Activated CD8-positive, alpha-beta T cell treated with anti-CD3 and anti-CD28 coated beads, Interleukin-2, amount 10 ng/mL, durations not matched to agents 7 days and 5 days (primary cell): ENCODE measurements at regions not wholly inside any gene's neighbourhood (a gene's known extent, or its start where the extent isn't known, plus 50 kb on each side); places are given as distances from the start of the nearest gene placed in this dataset.
"Not testable (repeated sequence)": the region's sequence is repeated elsewhere in the genome, so short reads cannot be mapped to it uniquely, and the experiment has no call there.

Experiments
- ATAC-seq: fragments of 150-1000 bp; cut with Tn5 transposase; one replicate; pipeline ENCODE4 v1.10.0; 2021; ENCODE audit warnings: moderate library complexity
- CTCF ChIA-PET: fragments of 350-600 bp; sonication (Branson Sonifier 250); formaldehyde crosslinking; loops from one replicate; lab custom pipeline; 2021; ENCODE audit warnings: antibody characterized with exemption; lab: Charles Lee
- POLR2A ChIA-PET: fragments of 350-600 bp; sonication (Branson Sonifier 250); formaldehyde crosslinking; loops from one replicate; lab custom pipeline; 2021; ENCODE audit warnings: antibody characterized with exemption; lab: Charles Lee
- DNase-seq: peaks from one replicate; pipeline ENCODE4 v3.0.0-alpha.2; 2020
- H3K27ac Mint-ChIP-seq: one replicate; pipeline ENCODE4 v1.8.0; 2021; ENCODE audit warnings: mild to moderate bottlenecking, mixed read lengths
- H3K27me3 Mint-ChIP-seq: one replicate; pipeline ENCODE4 v1.8.0; 2021; ENCODE audit warnings: low read depth, mixed read lengths
- H3K36me3 Mint-ChIP-seq: one replicate; pipeline ENCODE4 v1.8.0; 2021; ENCODE audit warnings: low read depth, mixed read lengths
- H3K4me1 Mint-ChIP-seq: one replicate; pipeline ENCODE4 v1.8.0; 2021; ENCODE audit warnings: low read depth, mixed read lengths
- H3K4me3 Mint-ChIP-seq: one replicate; pipeline ENCODE4 v1.8.0; 2021; ENCODE audit warnings: mild to moderate bottlenecking, mixed read lengths
- H3K9me3 Mint-ChIP-seq: one replicate; pipeline ENCODE4 v1.8.0; 2022; ENCODE audit warnings: mixed read lengths; ENCODE audit not compliant: insufficient read depth

DNA sequence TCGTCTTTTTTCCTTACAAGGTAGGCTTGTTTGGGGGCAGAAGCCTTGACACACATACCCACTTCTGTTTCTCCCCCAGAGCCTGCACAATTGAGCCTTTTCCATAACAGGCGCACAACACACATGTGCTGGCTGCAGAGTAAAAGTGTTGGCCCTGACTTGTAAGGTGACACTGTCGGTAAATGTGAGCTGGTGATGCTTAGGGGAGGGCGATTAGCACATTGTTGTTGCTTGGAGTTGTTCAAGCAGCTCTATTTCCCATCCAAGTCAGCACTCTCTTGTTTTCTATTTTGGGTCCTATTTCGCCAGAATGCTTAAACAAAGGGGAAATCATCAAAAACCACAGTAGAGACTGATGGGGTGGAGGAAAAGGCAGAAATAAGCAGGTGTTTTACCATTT is 51.9 kb upstream of the PTPRJ start:
- H3K27ac Mint-ChIP-seq: no peak overlapping the region
- peaks cover 14% of the 10 kb centered on the region for H3K4me1 Mint-ChIP-seq
- no peaks in the 10 kb centered on the region for H3K27me3 Mint-ChIP-seq
- no peak overlapping the region for H3K4me3 Mint-ChIP-seq
- no peak for DNase-seq
- ATAC-seq: no peak
- ChIA-PET POLR2A (no interaction called here), CTCF (no interaction called here)
- H3K9me3 Mint-ChIP-seq: no peaks in the 10 kb centered on the region
- H3K36me3 Mint-ChIP-seq: no peaks in the 10 kb centered on the region

DNA sequence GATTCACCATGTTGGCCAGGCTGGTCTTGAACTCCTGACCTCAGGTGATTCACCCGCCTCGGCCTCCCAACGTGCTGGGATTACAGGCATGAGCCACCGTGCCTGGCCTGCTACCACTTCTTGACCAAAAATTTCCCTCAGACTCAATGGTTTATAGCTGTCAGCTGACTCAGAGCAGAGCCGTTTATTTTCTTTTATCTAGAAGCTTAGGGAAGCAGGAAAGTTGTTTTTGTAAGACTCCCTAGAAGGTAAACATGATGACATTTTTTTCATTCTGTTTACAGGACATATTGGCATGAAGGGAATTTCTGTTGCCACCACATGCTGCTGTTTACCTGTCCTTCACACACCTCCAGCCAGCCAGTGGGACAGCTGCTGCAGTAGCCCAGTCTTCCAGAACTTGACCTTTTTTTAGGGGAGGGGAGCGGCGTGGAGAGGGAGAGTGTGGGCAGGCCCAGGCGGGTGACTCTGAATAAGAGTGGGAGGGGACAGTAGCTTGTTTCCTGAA is 56.1 kb upstream of the PTPRJ start:
- ATAC-seq (no peak), DNase-seq (no peak)
- no peak overlapping the region for H3K27ac Mint-ChIP-seq
- no peaks in the 10 kb centered on the region for H3K27me3 Mint-ChIP-seq
- H3K9me3 Mint-ChIP-seq: no peaks in the 10 kb centered on the region
- ChIA-PET CTCF (interaction anchor here (0.6 to 1.3 kb wide), 2 partner anchors 8 to 185 kb away, joined by 3 to 4 read pairs; no protein-coding TSS in a partner anchor), POLR2A (no interaction called here)
- H3K4me3 Mint-ChIP-seq: no peak overlapping the region
- H3K4me1 Mint-ChIP-seq: peaks cover 34% of the 10 kb centered on the region
- H3K36me3 Mint-ChIP-seq: no peaks in the 10 kb centered on the region

DNA sequence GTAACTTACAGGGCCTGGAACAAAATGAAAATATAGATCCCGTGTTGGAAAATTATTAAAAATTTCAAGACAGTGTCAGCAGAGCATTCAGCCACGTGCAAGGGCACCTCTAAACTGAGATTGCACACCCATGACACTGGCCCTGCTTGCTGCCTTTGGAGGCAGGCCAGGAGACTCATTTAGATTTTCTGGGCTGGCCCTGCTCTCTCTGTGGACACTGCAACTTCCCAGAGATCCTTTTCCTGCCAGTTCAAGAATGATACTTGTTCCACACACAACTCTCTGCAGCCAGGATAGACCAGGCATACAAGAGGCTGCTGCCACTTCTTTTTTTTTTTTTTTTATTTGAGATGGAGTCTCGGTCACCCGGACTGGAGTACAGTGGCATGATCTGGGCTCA is 56.7 kb upstream of the PTPRJ start:
- Mint-ChIP-seq H3K27ac (no peak overlapping the region), H3K36me3 (no peaks in the 10 kb centered on the region), H3K9me3 (no peaks in the 10 kb centered on the region), H3K4me3 (no peak overlapping the region), H3K27me3 (no peaks in the 10 kb centered on the region), H3K4me1 (peaks cover 40% of the 10 kb centered on the region)
- no peak for ATAC-seq
- DNase-seq: no peak
- CTCF ChIA-PET: interaction anchor here (0.9 to 1.3 kb wide), 2 partner anchors 9 to 185 kb away, joined by 3 to 4 read pairs; no protein-coding TSS in a partner anchor
- POLR2A ChIA-PET: no interaction called here

DNA sequence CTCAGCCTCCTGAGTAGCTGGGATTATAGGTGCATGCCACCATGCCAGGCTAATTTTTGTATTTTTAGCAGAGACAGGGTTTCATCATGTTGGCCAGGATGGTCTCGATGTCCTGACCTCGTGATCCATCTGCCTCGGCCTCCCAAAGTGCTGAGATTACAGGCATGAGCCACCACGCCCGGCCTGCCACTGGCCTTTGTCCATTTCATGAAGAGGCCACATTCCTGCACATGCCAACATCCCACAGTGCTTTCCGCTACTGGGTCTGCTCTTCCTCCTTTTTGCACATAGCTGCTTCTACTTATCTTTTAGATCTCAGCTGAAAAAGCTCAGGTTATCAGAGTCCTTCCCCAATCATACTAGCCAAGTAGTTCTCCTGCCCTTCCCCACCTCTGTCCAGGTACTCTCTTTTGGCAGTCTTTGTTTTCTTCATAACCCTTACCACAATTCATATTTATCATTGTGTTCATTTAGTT is 59.2 kb upstream of the PTPRJ start:
- H3K27ac Mint-ChIP-seq: peak overlapping the region; percentile 13
- POLR2A ChIA-PET: not testable (repeated sequence)
- H3K4me1 Mint-ChIP-seq: peaks cover 41% of the 10 kb centered on the region

DNA sequence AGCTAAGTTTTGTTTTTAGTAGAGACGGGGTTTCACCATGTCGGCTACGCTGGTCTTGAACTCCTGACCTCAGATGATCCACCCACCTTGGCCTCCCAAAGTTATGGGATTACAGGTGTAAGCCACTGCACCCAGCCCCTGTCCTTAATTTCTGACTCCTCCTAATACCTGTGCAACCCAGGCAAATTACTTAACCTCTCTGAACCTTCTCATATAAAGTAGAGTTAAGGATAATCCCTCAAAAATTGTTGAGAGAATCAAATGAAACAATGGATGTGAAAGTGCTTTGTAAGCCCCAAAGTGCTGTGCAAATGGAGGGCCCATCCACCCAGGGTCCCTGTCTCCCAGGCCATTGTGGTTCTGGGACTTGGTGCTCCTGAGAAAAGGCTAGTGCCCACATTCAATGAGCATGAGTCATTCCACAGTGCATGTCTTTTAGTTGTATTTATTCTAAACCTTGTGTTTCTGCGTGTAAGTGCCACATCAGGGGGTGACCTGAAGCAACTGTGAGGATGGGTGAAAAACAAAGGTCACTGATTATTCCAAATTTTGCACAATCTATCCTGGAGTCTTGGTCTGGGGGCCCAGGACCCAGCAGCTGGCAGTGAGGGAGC is 61.4 kb upstream of the PTPRJ start:
- Mint-ChIP-seq H3K27me3 (no peaks in the 10 kb centered on the region), H3K4me1 (peaks cover 52% of the 10 kb centered on the region), H3K36me3 (no peaks in the 10 kb centered on the region), H3K27ac (no peak overlapping the region), H3K9me3 (no peaks in the 10 kb centered on the region), H3K4me3 (no peak overlapping the region)
- DNase-seq: no peak
- POLR2A ChIA-PET: no interaction called here
- ATAC-seq: no peak
- CTCF ChIA-PET: interaction anchor here (2.0 kb wide), 1 partner anchor 189 kb away, joined by 6 read pairs; no protein-coding TSS in a partner anchor

More for the DNA sequence above, 59.2 kb upstream of the PTPRJ start:
- CTCF ChIA-PET: interaction anchor here (0.7 to 2.0 kb wide), 6 partner anchors 11 to 188 kb away, joined by 3 to 11 read pairs (median 5); no protein-coding TSS in a partner anchor
- H3K27me3 Mint-ChIP-seq, H3K4me3 Mint-ChIP-seq, H3K9me3 Mint-ChIP-seq, ATAC-seq, H3K36me3 Mint-ChIP-seq, DNase-seq: not testable (repeated sequence)

GRCh38 chr11:47918370-47918690 is 62.0 kb upstream of the PTPRJ start:
- ChIA-PET POLR2A (no interaction called here), CTCF (no interaction called here)
- H3K27me3 Mint-ChIP-seq: no peaks in the 10 kb centered on the region
- H3K4me1 Mint-ChIP-seq: peaks cover 53% of the 10 kb centered on the region
- no peak overlapping the region for H3K27ac Mint-ChIP-seq
- H3K36me3 Mint-ChIP-seq: no peaks in the 10 kb centered on the region
- DNase-seq (no peak), ATAC-seq (no peak)
- H3K9me3 Mint-ChIP-seq: no peaks in the 10 kb centered on the region
- no peak overlapping the region for H3K4me3 Mint-ChIP-seq

DNA sequence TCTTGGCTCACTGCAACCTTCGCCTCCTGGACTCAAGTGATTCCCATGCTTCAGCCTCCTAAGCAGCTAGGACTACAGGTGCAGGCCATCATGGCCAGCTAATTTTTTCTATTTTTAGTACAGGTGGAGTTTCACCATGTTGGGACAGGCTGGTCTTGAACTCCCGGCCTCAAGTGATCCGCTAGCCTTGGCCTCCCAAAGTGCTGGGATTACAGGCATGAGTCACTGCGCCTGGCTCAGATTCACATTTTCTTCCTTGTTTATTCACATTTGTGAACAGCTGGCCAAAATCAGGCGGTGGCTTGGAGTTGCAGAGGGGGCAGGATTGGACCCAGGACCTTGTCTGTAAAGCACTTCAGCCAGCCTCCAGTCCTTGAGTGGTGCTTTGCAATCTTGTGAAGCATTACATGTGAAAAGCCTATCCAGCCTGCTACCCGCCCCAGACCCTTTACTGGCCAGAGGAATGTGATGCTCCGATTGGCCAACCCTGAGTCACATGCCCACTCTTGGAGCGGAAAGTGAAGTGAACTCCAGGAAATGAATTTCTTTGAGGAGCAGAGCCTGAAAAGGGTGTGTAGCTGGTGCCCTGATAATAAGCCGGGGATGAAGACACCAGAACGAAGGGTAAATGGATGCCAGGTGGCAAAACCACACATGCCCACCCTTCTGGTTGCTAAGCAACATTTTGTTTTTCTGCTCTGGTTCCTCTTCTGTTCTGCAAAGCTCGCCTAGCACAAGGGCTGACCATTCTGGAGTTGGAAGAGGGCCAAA is 62.6 kb upstream of the PTPRJ start:
- Mint-ChIP-seq H3K4me1 (peaks cover 53% of the 10 kb centered on the region), H3K27ac (no peak overlapping the region), H3K9me3 (no peaks in the 10 kb centered on the region), H3K27me3 (no peaks in the 10 kb centered on the region), H3K36me3 (no peaks in the 10 kb centered on the region), H3K4me3 (no peak overlapping the region)
- DNase-seq: no peak
- ChIA-PET POLR2A (no interaction called here), CTCF (no interaction called here)
- ATAC-seq: no peak

DNA sequence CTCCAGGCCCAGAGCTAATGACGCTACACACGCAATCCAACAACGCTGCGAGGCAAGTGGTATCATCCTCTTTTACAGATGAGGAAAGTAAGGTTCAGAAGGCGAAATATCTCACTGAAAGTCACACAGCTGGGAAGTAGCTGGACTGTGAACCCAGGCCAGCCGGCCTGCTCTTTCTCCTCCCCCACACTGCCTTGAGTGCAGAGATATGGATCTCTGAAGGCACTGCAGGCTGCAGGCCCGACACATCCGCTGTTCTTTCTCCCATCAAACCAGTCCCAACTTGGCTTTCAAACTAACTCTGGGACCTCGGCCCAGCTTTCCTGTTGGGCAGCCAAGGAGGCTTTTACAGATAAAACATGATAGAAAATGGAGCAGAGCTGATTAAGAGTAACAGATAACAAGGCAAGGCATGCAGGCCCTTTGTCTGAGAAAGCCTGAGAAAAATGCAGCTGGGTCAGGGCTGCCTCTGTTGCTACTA is 64.0 kb upstream of the PTPRJ start:
- no peak overlapping the region for H3K4me3 Mint-ChIP-seq
- peaks cover 52% of the 10 kb centered on the region for H3K4me1 Mint-ChIP-seq
- DNase-seq: no peak
- ChIA-PET CTCF (no interaction called here), POLR2A (no interaction called here)
- ATAC-seq: no peak
- H3K27ac Mint-ChIP-seq: no peak overlapping the region
- no peaks in the 10 kb centered on the region for H3K9me3 Mint-ChIP-seq
- H3K27me3 Mint-ChIP-seq: no peaks in the 10 kb centered on the region
- no peaks in the 10 kb centered on the region for H3K36me3 Mint-ChIP-seq

- Mint-ChIP-seq H3K27me3 (no peaks in the 10 kb centered on the region), H3K27ac (no peak overlapping the region), H3K4me1 (peaks cover 46% of the 10 kb centered on the region), H3K36me3 (no peaks in the 10 kb centered on the region), H3K4me3 (no peak overlapping the region), H3K9me3 (no peaks in the 10 kb centered on the region)
- ChIA-PET CTCF (no interaction called here), POLR2A (interaction anchor here (0.6 kb wide), 1 partner anchor 11 kb away, joined by 3 read pairs; no protein-coding TSS in a partner anchor)
- ATAC-seq (no peak), DNase-seq (no peak)
These were observed 64.6 kb upstream of the PTPRJ start for GRCh38 chr11:47915783-47916182.

- ChIA-PET POLR2A (interaction anchor here (0.6 kb wide), 1 partner anchor 11 kb away, joined by 3 read pairs; no protein-coding TSS in a partner anchor), CTCF (no interaction called here)
- Mint-ChIP-seq H3K27me3 (no peaks in the 10 kb centered on the region), H3K9me3 (no peaks in the 10 kb centered on the region), H3K27ac (no peak overlapping the region), H3K4me1 (peaks cover 41% of the 10 kb centered on the region), H3K36me3 (no peaks in the 10 kb centered on the region), H3K4me3 (no peak overlapping the region)
- ATAC-seq: peak; percentile 39
- DNase-seq: peak; percentile 37
These were observed 65.0 kb upstream of the PTPRJ start for GRCh38 chr11:47915374-47915773.

DNA sequence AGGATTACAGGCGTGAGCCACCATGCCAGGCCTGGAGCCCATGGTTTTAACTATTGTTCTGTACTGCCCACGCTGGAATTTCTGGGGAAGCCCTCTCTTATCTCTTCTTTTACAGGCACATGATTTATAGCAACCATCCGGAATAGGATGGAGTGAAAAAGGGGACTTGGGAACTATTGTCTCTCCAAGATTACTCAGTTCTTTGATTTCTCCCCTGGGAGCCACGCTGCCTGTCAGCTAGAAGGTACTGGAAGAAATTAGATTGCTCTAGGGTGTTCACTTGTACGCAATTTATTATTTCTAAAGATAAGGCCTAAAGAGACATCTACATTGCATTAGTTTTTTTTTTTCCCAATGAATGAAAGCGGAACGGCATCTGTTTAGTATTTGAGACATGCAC is 65.6 kb upstream of the PTPRJ start:
- ChIA-PET CTCF (interaction anchor here (0.6 kb wide), 1 partner anchor 15 kb away, joined by 3 read pairs; no protein-coding TSS in a partner anchor), POLR2A (no interaction called here)
- H3K36me3 Mint-ChIP-seq: no peaks in the 10 kb centered on the region
- no peaks in the 10 kb centered on the region for H3K9me3 Mint-ChIP-seq
- H3K27ac Mint-ChIP-seq: no peak overlapping the region
- ATAC-seq (no peak), DNase-seq (no peak)
- no peak overlapping the region for H3K4me3 Mint-ChIP-seq
- peaks cover 36% of the 10 kb centered on the region for H3K4me1 Mint-ChIP-seq
- no peaks in the 10 kb centered on the region for H3K27me3 Mint-ChIP-seq
